Tongue (tissue), 2 donors: ENCODE measurements at regions not wholly inside any gene's neighbourhood (a gene's known extent, or its start where the extent isn't known, plus 50 kb on each side); places are given as distances from the start of the nearest gene placed in this dataset. TPM values are rescaled to one million over a fixed set of nuclear protein-coding genes. Genes with fewer than 3 reads are reported as not detected.
A peak's percentile ranks its signal among the peaks of the same experiment; 100 is the strongest.
"Not testable (repeated sequence)": the region's sequence is repeated elsewhere in the genome, so short reads cannot be mapped to it uniquely, and the experiment has no call there.

ENCODE experiments used
- DNase-seq: peaks from one replicate; pipeline ENCODE4 v3.0.0-alpha.2; 2015
- small RNA-seq: library from RNA; depleted of rRNA; stranded (forward); fragments of <200 nt; gene quantifications from one replicate; pipeline ENCODE3, GENCODE V24; 2014; ENCODE audit warnings: low replicate concordance

DNA sequence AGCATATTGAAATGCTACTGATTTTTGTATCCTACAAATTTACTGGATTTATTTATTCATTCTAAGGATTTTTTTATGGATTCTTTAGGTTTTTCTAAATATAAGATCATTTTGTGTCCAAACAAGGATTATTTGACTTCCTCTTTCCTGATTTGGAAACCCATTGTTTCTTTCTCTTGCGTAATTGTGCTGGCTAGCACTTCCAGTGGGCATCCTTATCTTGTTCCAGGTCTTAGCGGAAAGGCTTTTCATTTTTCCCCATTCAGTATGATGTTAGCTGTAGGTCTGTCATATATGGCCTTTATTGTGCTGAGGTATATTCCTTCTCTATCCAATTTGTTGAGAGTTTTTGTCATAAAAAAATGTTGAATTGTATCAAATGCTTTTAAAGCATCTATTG, 57.2 kb upstream of the RHOJ start:
- no peak for DNase-seq

DNA sequence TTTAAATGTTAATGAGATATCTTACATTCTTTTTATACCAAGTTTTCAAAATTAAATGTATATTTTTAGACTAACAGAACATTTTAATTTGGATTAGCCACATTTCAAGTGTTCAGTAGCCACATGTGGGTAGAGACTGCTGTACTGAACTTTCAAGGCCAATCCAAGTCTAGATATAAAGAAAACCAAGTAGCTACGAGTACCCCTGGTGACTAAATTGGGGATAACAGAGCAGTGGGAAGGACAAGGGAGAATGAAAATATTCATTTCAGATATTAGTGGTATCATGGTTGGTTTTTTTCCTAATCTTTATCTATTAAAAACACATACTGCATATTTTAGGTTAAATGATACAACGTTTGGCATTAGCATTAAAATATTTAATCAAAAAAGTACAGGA, 69.4 kb upstream of the RHOJ start:
- peak; percentile 3 for DNase-seq

GRCh38 chr14:63130531-63130930, 73.7 kb upstream of the RHOJ start:
- no peak for DNase-seq

- DNase-seq = not testable (repeated sequence)
These were observed 61.2 kb upstream of the KCNH5 start for GRCh38 chr14:63106487-63106886.

DNA sequence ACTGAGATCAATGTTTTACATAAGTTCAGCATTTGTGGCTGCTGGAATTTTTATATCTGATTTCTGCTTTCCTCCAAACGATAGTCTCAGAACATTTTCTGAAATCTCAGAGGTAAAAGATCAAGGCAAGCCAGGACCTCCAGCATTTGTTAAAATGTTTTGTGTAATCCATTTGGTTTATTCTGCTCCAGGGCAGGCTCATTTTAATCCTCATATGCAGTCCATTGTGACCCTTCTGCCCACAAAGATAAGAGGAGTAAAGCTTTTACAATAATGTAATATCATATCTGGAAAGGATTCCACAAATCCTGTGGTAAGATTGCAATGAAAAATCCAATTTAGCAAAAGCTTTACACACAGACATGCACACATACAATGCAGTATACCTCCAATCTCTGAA, 55.3 kb upstream of the KCNH5 start:
- DNase-seq = no peak

DNA sequence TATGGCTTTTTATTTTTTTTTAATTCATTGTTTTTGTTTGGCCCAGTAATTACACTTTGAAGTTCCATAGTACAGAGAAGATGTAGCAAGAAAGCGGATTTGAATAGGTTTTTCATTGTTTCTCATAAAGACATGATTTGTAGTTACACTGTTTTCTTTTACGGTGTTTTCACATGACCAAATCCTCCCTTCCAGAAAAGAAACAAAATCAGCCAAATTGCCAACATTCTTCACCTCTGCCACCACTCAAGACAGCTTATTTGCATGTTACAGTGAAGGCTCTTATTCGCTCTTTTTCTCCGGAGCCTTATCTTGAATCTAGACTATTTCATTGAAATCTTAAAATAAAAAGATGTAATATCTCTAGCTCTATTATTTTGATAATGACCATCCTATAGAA, 50.9 kb upstream of the KCNH5 start:
- DNase-seq = no peak

Small RNA genes in the stretch of these regions (small RNA-seq; reads per million reads assigned to genes)
- gene PARP1P2 = not detected
